Thymus (tissue), 11 donors: ENCODE measurements at regions not wholly inside any gene's neighbourhood (a gene's known extent, or its start where the extent isn't known, plus 50 kb on each side); places are given as distances from the start of the nearest gene placed in this dataset.
"Not testable (repeated sequence)": the region's sequence is repeated elsewhere in the genome, so short reads cannot be mapped to it uniquely, and the experiment has no call there.

Experiments used
- DNase-seq, 9 donors: peaks; one replicate each; pipeline ENCODE4 v3.0.0-alpha.2; 2013; ENCODE audit warnings: low spot score in 9 of 9, low read depth in 6 of 9, missing footprints in 1 of 9
- H3K27ac ChIP-seq, 2 donors: one replicate each; pipeline ENCODE4 v1.5.1; 2013; ENCODE audit warnings: control low read depth in 1 of 2, low read depth in 1 of 2, low read length in 1 of 2, mild to moderate bottlenecking in 1 of 2, moderate library complexity in 1 of 2
- H3K27me3 ChIP-seq, 2 donors: one replicate each; pipeline ENCODE4 v1.5.1; 2013; ENCODE audit warnings: low read length in 1 of 2; ENCODE audit not compliant: control insufficient read depth in 2 of 2, insufficient read depth in 1 of 2
- H3K36me3 ChIP-seq, 2 donors: one replicate each; pipeline ENCODE4 v1.5.1; 2013; ENCODE audit warnings: low read length in 1 of 2, mild to moderate bottlenecking in 1 of 2, moderate library complexity in 1 of 2; ENCODE audit not compliant: control insufficient read depth in 2 of 2, insufficient read depth in 2 of 2
- H3K4me1 ChIP-seq, 2 donors: one replicate each; pipeline ENCODE4 v1.5.1; 2013; ENCODE audit warnings: low read length in 2 of 2; ENCODE audit not compliant: control insufficient read depth in 2 of 2, insufficient read depth in 2 of 2
- H3K4me3 ChIP-seq, 2 donors: one replicate each; pipeline ENCODE4 v1.5.1; 2013; ENCODE audit warnings: low read length in 2 of 2, control low read depth in 1 of 2, mild to moderate bottlenecking in 1 of 2
- H3K9me3 ChIP-seq, 2 donors: one replicate each; pipeline ENCODE4 v1.5.1; 2013; ENCODE audit warnings: low read length in 1 of 2, mild to moderate bottlenecking in 1 of 2; ENCODE audit not compliant: control insufficient read depth in 2 of 2, insufficient read depth in 1 of 2
- WGBS: extraction: QIAGEN DNeasy Blood & Tissue Kit; methylation state at CpG from one replicate; pipeline ENCODE4 v1.1.7; 2013; 5-methylcytosine and 5-hydroxymethylcytosine counted together
- donor health status: healthy.

DNA sequence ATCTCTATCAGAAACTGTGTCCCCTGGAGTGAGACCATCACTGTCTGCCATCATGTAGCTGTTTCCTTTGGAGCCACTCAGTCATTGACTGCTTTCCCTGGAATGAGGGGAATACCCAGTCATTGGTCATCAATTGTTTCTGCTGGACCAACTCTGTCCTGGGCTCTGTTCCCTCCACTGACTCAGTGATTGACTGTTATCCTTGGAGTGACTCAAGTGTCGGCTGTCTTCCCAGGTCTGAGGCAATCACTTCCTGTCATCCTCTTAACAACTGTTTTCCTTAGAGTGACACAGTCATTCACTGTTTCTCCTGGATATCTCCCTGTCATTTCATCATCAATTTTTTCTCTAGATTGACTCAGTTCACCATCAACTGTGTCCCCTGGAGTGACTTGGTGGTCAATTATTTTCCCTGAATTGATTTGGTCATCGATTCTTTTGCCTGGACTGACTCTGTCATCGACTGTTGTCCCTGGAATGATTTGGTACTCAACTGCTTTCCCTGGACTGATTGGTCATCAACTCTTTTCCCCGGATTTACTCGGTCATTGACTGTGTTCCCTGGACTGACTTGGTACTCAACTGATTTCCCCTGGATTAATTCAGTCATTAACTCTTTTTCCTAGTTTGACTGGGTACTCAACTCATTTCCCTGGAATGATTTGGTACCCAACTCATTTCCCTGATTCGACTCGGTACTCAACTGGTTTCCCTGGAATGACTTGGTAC lies 327.9 kb upstream of the VCX start:
- Histone ChIP-seq H3K36me3 (no peaks in the 10 kb centered on the region), H3K27me3 (no peaks in the 10 kb centered on the region), H3K4me1 (no peaks in the 10 kb centered on the region), H3K9me3 (no peaks in the 10 kb centered on the region), H3K27ac (no peak overlapping the region), H3K4me3 (no peak overlapping the region)
- no peak for DNase-seq
- WGBS = 84% methylated on average over 7 of the region's 7 CpGs

DNA sequence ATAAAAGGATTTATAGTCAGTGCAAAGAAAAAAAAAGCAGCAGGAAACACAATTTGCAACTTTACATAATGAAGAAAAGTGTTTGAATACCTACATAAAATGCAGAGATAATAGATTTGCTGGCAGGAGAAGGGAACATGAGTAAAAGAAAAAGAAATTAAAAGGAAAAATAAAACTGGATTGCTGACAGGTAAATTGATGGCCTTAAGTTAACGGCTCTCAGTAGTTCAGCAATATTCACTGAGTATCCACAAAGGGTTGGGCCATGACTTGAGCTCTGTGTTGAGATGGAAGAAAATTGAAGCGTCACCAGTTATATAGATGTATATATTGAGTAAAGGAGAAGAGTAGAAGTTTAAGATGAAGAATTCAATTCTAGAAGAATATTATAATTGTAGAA lies 330.1 kb upstream of the VCX start:
- Histone ChIP-seq H3K4me3 (no peak overlapping the region), H3K4me1 (no peaks in the 10 kb centered on the region), H3K9me3 (no peaks in the 10 kb centered on the region), H3K27ac (no peak overlapping the region), H3K27me3 (no peaks in the 10 kb centered on the region), H3K36me3 (no peaks in the 10 kb centered on the region)
- no peak for DNase-seq
- WGBS = 86% methylated on average over 2 of the region's 2 CpGs

GRCh38 chrX:7503251-7503650 lies 339.7 kb upstream of the VCX start:
- no peak for DNase-seq
- Histone ChIP-seq H3K27ac (no peak overlapping the region), H3K9me3 (no peaks in the 10 kb centered on the region), H3K36me3 (no peaks in the 10 kb centered on the region), H3K4me1 (no peaks in the 10 kb centered on the region), H3K4me3 (no peak overlapping the region), H3K27me3 (no peaks in the 10 kb centered on the region)
- WGBS = 94% methylated on average over 5 of the region's 5 CpGs

- no peak for DNase-seq
- Histone ChIP-seq H3K4me3 (no peak overlapping the region), H3K4me1 (no peaks in the 10 kb centered on the region), H3K27ac (no peak overlapping the region), H3K27me3 (no peaks in the 10 kb centered on the region), H3K9me3 (no peaks in the 10 kb centered on the region), H3K36me3 (no peaks in the 10 kb centered on the region)
- WGBS = 83% methylated on average over 3 of the region's 3 CpGs
Observed at GRCh38 chrX:7500386-7500785, 342.6 kb upstream of the VCX start.

DNA sequence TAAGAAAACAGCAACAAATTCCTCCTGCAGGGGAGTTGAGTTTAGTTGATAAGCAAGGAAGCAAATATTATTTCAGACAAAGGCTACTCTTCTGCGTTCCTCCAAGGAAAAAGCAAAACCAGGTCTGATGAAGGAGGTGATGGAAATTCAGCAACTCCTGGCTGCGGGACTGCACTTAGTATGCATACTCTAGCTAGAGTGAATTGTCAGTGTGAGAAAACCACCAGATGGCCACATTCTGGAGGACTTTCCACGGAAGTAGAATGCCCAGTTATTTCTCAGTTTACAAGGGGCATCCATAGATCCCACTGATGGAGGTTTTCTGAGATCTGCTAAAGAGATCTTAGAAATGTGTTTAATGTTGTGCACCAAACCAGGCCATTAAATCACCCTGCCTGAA lies 338.6 kb upstream of the PUDP start:
- H3K27me3 ChIP-seq = no peaks in the 10 kb centered on the region
- WGBS = 84% methylated on average over 3 of the region's 3 CpGs
- no peak overlapping the region for H3K4me3 ChIP-seq
- no peaks in the 10 kb centered on the region for H3K36me3 ChIP-seq
- no peak overlapping the region for H3K27ac ChIP-seq
- DNase-seq = no peak
- no peaks in the 10 kb centered on the region for H3K4me1 ChIP-seq
- H3K9me3 ChIP-seq = no peaks in the 10 kb centered on the region

- no peaks in the 10 kb centered on the region for H3K27me3 ChIP-seq
- no peak for DNase-seq
- H3K9me3 ChIP-seq = no peaks in the 10 kb centered on the region
- H3K4me3 ChIP-seq = no peak overlapping the region
- no peaks in the 10 kb centered on the region for H3K36me3 ChIP-seq
- H3K4me1 ChIP-seq = no peaks in the 10 kb centered on the region
- 84% methylated on average over 1 of the region's 1 CpG for WGBS
- no peak overlapping the region for H3K27ac ChIP-seq
Observed at GRCh38 chrX:7485061-7485460, 337.1 kb upstream of the PUDP start.

DNA sequence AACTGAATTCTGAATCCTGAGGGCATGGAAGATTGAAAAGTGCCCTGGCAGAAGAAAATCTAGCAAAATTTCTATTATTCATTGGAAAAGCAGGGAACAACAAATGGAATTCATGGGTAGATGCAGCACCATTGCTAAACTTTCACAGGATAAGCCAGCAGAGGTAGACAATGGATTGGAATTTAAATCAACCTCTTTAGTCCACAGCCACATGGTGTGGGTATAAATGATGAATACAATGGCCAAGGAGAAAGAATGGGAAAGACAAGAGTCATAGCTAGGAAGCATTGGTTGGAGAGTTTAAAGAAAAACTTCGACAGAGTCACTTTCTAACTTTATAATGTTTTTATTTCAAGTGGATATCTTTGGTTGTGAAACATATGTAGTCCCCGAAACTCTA lies 332.8 kb upstream of the PUDP start:
- Histone ChIP-seq H3K27ac (no peak overlapping the region), H3K4me1 (no peaks in the 10 kb centered on the region), H3K4me3 (no peak overlapping the region), H3K27me3 (no peaks in the 10 kb centered on the region), H3K9me3 (no peaks in the 10 kb centered on the region), H3K36me3 (no peaks in the 10 kb centered on the region)
- DNase-seq = no peak
- WGBS = 87% methylated on average over 2 of the region's 2 CpGs

GRCh38 chrX:7462110-7462509 lies 314.2 kb upstream of the PUDP start:
- 67% methylated on average over 6 of the region's 6 CpGs for WGBS
- no peak for DNase-seq
- Histone ChIP-seq H3K4me1 (no peaks in the 10 kb centered on the region), H3K27me3 (no peaks in the 10 kb centered on the region), H3K4me3 (no peak overlapping the region), H3K27ac (no peak overlapping the region), H3K9me3 (no peaks in the 10 kb centered on the region), H3K36me3 (no peaks in the 10 kb centered on the region)

- not testable (repeated sequence) for DNase-seq, H3K4me3 ChIP-seq, H3K27me3 ChIP-seq, H3K9me3 ChIP-seq, H3K4me1 ChIP-seq, H3K27ac ChIP-seq, H3K36me3 ChIP-seq
- 83% methylated on average over 2 of the region's 2 CpGs for WGBS
Observed at GRCh38 chrX:7461051-7461450, 313.1 kb upstream of the PUDP start.
